Duodenal mucosa (tissue), 2 donors: ENCODE measurements at regions not wholly inside any gene's neighbourhood (a gene's known extent, or its start where the extent isn't known, plus 50 kb on each side); places are given as distances from the start of the nearest gene placed in this dataset.

ENCODE experiments used
- H3K27ac ChIP-seq: one replicate; pipeline ENCODE4 v1.7.0; 2013; ENCODE audit warnings: low read depth, low read length
- H3K27me3 ChIP-seq, 2 donors: one replicate each; pipeline ENCODE4 v1.7.0; 2013; ENCODE audit warnings: low read length in 2 of 2, control low read depth in 1 of 2; ENCODE audit not compliant: insufficient read depth in 2 of 2, control insufficient read depth in 1 of 2
- H3K36me3 ChIP-seq, 2 donors: one replicate each; pipeline ENCODE4 v1.7.0; 2013; ENCODE audit warnings: low read length in 2 of 2, control low read depth in 1 of 2; ENCODE audit not compliant: insufficient read depth in 2 of 2, control insufficient read depth in 1 of 2
- H3K4me1 ChIP-seq, 2 donors: one replicate each; pipeline ENCODE4 v1.7.0; 2013; ENCODE audit warnings: low read length in 2 of 2, control low read depth in 1 of 2; ENCODE audit not compliant: insufficient read depth in 2 of 2, control insufficient read depth in 1 of 2
- H3K4me3 ChIP-seq, 2 donors: one replicate each; pipeline ENCODE4 v1.7.0; 2013; ENCODE audit warnings: low read length in 2 of 2, low read depth in 1 of 2
- H3K9ac ChIP-seq, 2 donors: one replicate each; pipeline ENCODE4 v1.7.0; 2013; ENCODE audit warnings: low read length in 2 of 2, low read depth in 1 of 2
- H3K9me3 ChIP-seq, 2 donors: one replicate each; pipeline ENCODE4 v1.7.0; 2013; ENCODE audit warnings: low read length in 2 of 2, control low read depth in 1 of 2; ENCODE audit not compliant: control insufficient read depth in 1 of 2

GRCh38 chr14:94962166-94962575 is 192.3 kb upstream of the GSC start:
- Histone ChIP-seq H3K9me3 (no peaks in the 10 kb centered on the region), H3K4me1 (no peaks in the 10 kb centered on the region), H3K4me3 (no peak overlapping the region), H3K36me3 (no peaks in the 10 kb centered on the region), H3K9ac (no peak overlapping the region), H3K27me3 (peaks cover 0 to 7% of the 10 kb centered on the region in 2 donors), H3K27ac (no peak overlapping the region)

GRCh38 chr14:94961386-94962165 is 191.7 kb upstream of the GSC start:
- Histone ChIP-seq H3K4me1 (no peaks in the 10 kb centered on the region), H3K4me3 (no peak overlapping the region), H3K9me3 (no peaks in the 10 kb centered on the region), H3K27me3 (peaks cover 0 to 7% of the 10 kb centered on the region in 2 donors), H3K9ac (no peak overlapping the region), H3K27ac (no peak overlapping the region), H3K36me3 (no peaks in the 10 kb centered on the region)

- Histone ChIP-seq H3K9ac (no peak overlapping the region), H3K27me3 (peaks cover 0 to 7% of the 10 kb centered on the region in 2 donors), H3K4me1 (no peaks in the 10 kb centered on the region), H3K27ac (no peak overlapping the region), H3K4me3 (no peak overlapping the region), H3K9me3 (no peaks in the 10 kb centered on the region), H3K36me3 (no peaks in the 10 kb centered on the region)
These were observed 190.5 kb upstream of the GSC start for GRCh38 chr14:94960285-94961001.

- no peaks in the 10 kb centered on the region for H3K9me3 ChIP-seq
These were observed 183.8 kb upstream of the GSC start for GRCh38 chr14:94953541-94954260.

GRCh38 chr14:94952097-94952496 is 182.2 kb upstream of the GSC start:
- Histone ChIP-seq H3K36me3 (no peaks in the 10 kb centered on the region), H3K9ac (no peak overlapping the region), H3K4me3 (no peak overlapping the region)

More at GRCh38 chr14:94953541-94954260, 183.8 kb upstream of the GSC start:
- H3K27me3 ChIP-seq: no peaks in the 10 kb centered on the region
- H3K36me3 ChIP-seq: no peaks in the 10 kb centered on the region
- no peak overlapping the region for H3K4me3 ChIP-seq
- H3K4me1 ChIP-seq: no peaks in the 10 kb centered on the region
- H3K9ac ChIP-seq: no peak overlapping the region
- no peak overlapping the region for H3K27ac ChIP-seq

GRCh38 chr14:94946244-94946643 is 176.3 kb upstream of the GSC start:
- no peaks in the 10 kb centered on the region for H3K9me3 ChIP-seq
- no peak overlapping the region for H3K9ac ChIP-seq
- H3K4me1 ChIP-seq: no peaks in the 10 kb centered on the region
- H3K4me3 ChIP-seq: no peak overlapping the region
- H3K36me3 ChIP-seq: no peaks in the 10 kb centered on the region
- no peak overlapping the region for H3K27ac ChIP-seq
- H3K27me3 ChIP-seq: no peaks in the 10 kb centered on the region

More at GRCh38 chr14:94952097-94952496, 182.2 kb upstream of the GSC start:
- Histone ChIP-seq H3K27me3 (no peaks in the 10 kb centered on the region), H3K27ac (no peak overlapping the region), H3K4me1 (no peaks in the 10 kb centered on the region), H3K9me3 (no peaks in the 10 kb centered on the region)

- Histone ChIP-seq H3K27ac (no peak overlapping the region), H3K4me1 (no peaks in the 10 kb centered on the region), H3K36me3 (no peaks in the 10 kb centered on the region), H3K4me3 (no peak overlapping the region), H3K27me3 (no peaks in the 10 kb centered on the region), H3K9me3 (no peaks in the 10 kb centered on the region), H3K9ac (no peak overlapping the region)
These were observed 175.7 kb upstream of the GSC start for GRCh38 chr14:94945615-94946014.

- Histone ChIP-seq H3K4me1 (no peaks in the 10 kb centered on the region), H3K4me3 (no peak overlapping the region), H3K27ac (no peak overlapping the region), H3K27me3 (no peaks in the 10 kb centered on the region), H3K36me3 (no peaks in the 10 kb centered on the region), H3K9me3 (no peaks in the 10 kb centered on the region), H3K9ac (no peak overlapping the region)
These were observed 174.8 kb upstream of the GSC start for GRCh38 chr14:94944636-94945258.

- Histone ChIP-seq H3K27me3 (no peaks in the 10 kb centered on the region), H3K9ac (no peak overlapping the region), H3K36me3 (no peaks in the 10 kb centered on the region), H3K4me1 (no peaks in the 10 kb centered on the region), H3K4me3 (no peak overlapping the region), H3K27ac (no peak overlapping the region), H3K9me3 (no peaks in the 10 kb centered on the region)
These were observed 172.7 kb upstream of the GSC start for GRCh38 chr14:94942601-94943000.
